ENCODE measurements at regions not wholly inside any gene's neighbourhood (a gene's known extent, or its start where the extent isn't known, plus 50 kb on each side); places are given as distances from the start of the nearest gene placed in this dataset.

DNA sequence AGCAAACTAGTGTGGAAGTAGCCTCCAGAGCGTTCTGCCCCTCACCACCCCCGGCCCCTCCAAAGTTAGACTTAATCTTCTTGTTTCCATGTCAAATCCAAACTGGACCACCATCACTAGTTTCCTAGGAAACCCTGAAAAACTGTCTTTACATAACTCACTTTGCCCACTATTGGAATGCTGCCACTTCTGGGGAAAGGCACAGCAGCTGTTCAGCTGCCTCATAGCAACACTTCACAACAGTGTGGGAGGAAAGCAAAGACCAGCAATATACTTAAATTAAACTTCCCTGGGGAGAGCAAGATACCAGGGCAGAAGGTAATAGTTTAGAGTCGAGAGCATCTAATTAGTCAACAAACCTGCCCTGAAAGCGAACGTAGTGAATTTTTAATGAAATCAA lies 452.2 kb downstream of the KCNJ2 start:
- Histone ChIP-seq H3K4me1 (no peaks in the 10 kb centered on the region), H3K9me3 (no peaks in the 10 kb centered on the region), H3K27ac (no peak overlapping the region), H3K27me3 (no peaks in the 10 kb centered on the region), H3K36me3 (no peaks in the 10 kb centered on the region), H3K4me3 (no peak overlapping the region)
- ATAC-seq, result no peak
- intact Hi-C loops (cut with DNase I), result no loop called here
- DNase-seq, result no peak
- WGBS (ENCODE audit: insufficient coverage, low coverage, low lambda C conversion rate, missing lambda C conversion rate), result 60% methylated on average over 4 of the region's 5 CpGs
- TF ChIP-seq, protein P1, sequence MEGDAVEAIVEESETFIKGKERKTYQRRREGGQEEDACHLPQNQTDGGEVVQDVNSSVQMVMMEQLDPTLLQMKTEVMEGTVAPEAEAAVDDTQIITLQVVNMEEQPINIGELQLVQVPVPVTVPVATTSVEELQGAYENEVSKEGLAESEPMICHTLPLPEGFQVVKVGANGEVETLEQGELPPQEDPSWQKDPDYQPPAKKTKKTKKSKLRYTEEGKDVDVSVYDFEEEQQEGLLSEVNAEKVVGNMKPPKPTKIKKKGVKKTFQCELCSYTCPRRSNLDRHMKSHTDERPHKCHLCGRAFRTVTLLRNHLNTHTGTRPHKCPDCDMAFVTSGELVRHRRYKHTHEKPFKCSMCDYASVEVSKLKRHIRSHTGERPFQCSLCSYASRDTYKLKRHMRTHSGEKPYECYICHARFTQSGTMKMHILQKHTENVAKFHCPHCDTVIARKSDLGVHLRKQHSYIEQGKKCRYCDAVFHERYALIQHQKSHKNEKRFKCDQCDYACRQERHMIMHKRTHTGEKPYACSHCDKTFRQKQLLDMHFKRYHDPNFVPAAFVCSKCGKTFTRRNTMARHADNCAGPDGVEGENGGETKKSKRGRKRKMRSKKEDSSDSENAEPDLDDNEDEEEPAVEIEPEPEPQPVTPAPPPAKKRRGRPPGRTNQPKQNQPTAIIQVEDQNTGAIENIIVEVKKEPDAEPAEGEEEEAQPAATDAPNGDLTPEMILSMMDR (IDR thresholded peaks at IDR 0.05), result no peak

DNA sequence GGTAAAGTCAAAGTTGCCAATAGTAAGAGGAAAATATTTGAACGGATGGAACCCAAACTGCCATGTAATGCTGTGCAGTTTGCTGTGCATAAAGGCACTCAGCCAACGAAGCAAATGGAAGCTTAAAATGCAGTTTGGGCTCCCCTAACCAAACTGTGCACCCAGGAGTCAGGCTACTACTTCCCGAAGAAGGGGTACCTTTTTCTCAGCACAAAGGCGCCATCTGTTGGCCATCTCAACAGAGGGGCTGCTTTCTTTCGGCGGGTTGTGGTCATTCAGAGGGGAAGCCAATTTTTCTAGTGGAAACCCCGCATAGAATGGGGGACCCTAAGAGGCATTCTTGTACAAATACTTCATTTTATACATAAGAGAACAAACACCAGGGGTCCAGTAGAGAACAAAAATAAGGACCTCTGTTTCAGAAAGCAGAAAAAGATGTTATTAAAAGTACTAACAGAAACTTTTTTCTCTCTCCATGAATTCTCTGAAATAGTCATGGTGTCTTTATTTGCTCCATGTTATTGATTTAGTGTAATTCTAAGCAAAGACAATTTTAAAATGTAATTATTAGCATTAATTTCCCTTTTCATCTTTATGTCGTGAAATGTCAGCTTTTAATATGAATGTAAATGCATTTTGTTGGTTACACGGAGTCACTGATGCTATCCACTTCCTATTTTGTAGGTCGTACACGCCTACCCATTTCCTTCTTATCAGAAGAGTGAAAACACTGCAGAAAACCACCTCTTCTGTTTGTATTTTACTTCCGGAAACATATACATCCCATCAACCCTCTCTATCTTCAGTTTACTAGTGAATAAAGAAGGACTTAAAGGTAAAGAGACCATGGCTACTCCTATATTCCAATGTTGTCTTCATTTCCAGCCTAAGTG lies 453.3 kb downstream of the KCNJ2 start:
- no peaks in the 10 kb centered on the region for H3K4me1 ChIP-seq
- H3K4me3 ChIP-seq, result no peak overlapping the region
- WGBS (ENCODE audit: insufficient coverage, low coverage, low lambda C conversion rate, missing lambda C conversion rate), result 24% methylated on average over 12 of the region's 12 CpGs
- no peaks in the 10 kb centered on the region for H3K9me3 ChIP-seq
- DNase-seq (no peak), ATAC-seq (no peak)
- no peaks in the 10 kb centered on the region for H3K36me3 ChIP-seq
- H3K27me3 ChIP-seq, result no peaks in the 10 kb centered on the region
- no peak overlapping the region for H3K27ac ChIP-seq
- no peak for TF ChIP-seq POLR2A (IDR thresholded peaks at IDR 0.05)
- TF ChIP-seq, protein P1 (IDR thresholded peaks at IDR 0.05), result peak in 3 of 4 donors; percentile 24 to 27 (median 26)
- intact Hi-C loops (cut with DNase I), result no loop called here

DNA sequence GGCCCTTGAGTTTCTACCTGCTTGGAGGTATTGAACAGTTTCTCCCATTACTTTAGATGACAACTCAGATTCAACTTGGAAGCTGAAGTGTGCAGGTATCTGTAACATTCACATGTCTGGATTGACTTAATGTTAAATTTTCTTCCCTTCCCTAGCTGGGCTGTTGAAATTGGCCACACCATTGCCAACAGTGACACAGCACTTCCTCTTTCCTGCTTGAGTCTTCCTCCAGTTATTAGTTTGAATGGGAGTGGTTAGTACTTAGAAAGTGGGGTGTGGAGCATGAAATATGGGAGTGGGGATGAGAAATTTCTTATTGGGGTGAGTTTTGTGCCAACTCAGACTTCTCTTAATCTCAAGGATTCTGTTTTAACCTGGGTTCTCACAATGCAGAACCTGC lies 454.9 kb downstream of the KCNJ2 start:
- Histone ChIP-seq H3K27me3 (no peaks in the 10 kb centered on the region), H3K4me1 (no peaks in the 10 kb centered on the region), H3K27ac (no peak overlapping the region), H3K36me3 (no peaks in the 10 kb centered on the region), H3K4me3 (no peak overlapping the region), H3K9me3 (no peaks in the 10 kb centered on the region)
- ATAC-seq (peak in 1 of 4 donors; percentile 27), DNase-seq (no peak)
- TF ChIP-seq POLR2A (IDR thresholded peaks at IDR 0.05), result no peak
- TF ChIP-seq, protein P1 (IDR thresholded peaks at IDR 0.05), result no peak
- intact Hi-C loops (cut with DNase I), result no loop called here

DNA sequence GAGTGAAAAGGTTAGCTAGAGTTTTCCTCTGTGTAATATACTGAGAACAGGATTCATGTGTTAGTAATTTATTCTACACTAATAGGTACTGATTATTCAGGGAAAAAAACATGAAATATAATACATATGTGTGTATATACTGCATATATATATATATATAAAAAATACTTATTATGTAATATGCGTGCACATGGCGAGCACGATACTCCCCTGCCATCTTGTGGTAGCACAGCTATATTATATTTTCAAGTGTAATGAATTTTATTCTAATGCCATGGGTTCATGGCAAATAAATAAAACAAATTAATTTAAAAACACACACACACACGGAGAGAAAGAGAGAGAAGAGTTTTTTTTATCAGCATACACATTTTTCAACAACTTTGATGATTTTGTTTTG lies 460.6 kb downstream of the KCNJ2 start:
- WGBS (ENCODE audit: insufficient coverage, low coverage, low lambda C conversion rate, missing lambda C conversion rate), result 37% methylated on average over 4 of the region's 4 CpGs
- Histone ChIP-seq H3K27ac (no peak overlapping the region), H3K4me1 (no peaks in the 10 kb centered on the region), H3K4me3 (no peak overlapping the region), H3K9me3 (no peaks in the 10 kb centered on the region), H3K36me3 (no peaks in the 10 kb centered on the region), H3K27me3 (no peaks in the 10 kb centered on the region)
- intact Hi-C loops (cut with DNase I), result no loop called here
- no peak for ATAC-seq
- no peak for DNase-seq
- TF ChIP-seq, protein P1 (IDR thresholded peaks at IDR 0.05), result peak in 2 of 4 donors; percentile 9 to 14
- TF ChIP-seq POLR2A (IDR thresholded peaks at IDR 0.05), result no peak
